Bone marrow (tissue), 2 donors: ENCODE measurements at regions not wholly inside any gene's neighbourhood (a gene's known extent, or its start where the extent isn't known, plus 50 kb on each side); places are given as distances from the start of the nearest gene placed in this dataset.
"Not testable (repeated sequence)": the region's sequence is repeated elsewhere in the genome, so short reads cannot be mapped to it uniquely, and the experiment has no call there.

ENCODE experiments used
- DNase-seq, 2 donors: peaks; one replicate each; lab custom pipeline; 2025; lab: John Stamatoyannopoulos, UW

GRCh38 chr11:90318651-90319050 is 95.8 kb upstream of the CHORDC1 start:
- DNase-seq = no peak

GRCh38 chr11:90310210-90310609 is 87.4 kb upstream of the CHORDC1 start:
- DNase-seq = no peak

- DNase-seq = no peak
Observed at GRCh38 chr11:90309693-90310092, 86.8 kb upstream of the CHORDC1 start.

GRCh38 chr11:90294526-90294925 is 71.7 kb upstream of the CHORDC1 start:
- no peak for DNase-seq

- DNase-seq = no peak
Observed at GRCh38 chr11:90294091-90294490, 71.2 kb upstream of the CHORDC1 start.

GRCh38 chr11:90288212-90288821 is 65.5 kb upstream of the CHORDC1 start:
- DNase-seq = no peak

- DNase-seq = no peak
Observed at GRCh38 chr11:90286640-90287039, 63.8 kb upstream of the CHORDC1 start.

- DNase-seq = no peak
Observed at GRCh38 chr11:90284171-90284570, 61.3 kb upstream of the CHORDC1 start.

- not testable (repeated sequence) for DNase-seq
Observed at GRCh38 chr11:90282551-90283071, 59.8 kb upstream of the CHORDC1 start.

- no peak for DNase-seq
Observed at GRCh38 chr11:90274362-90274761, 51.5 kb upstream of the CHORDC1 start.
